ENCODE measurements at regions not wholly inside any gene's neighbourhood (a gene's known extent, or its start where the extent isn't known, plus 50 kb on each side); places are given as distances from the start of the nearest gene placed in this dataset.
A peak's percentile ranks its signal among the peaks of the same experiment; 100 is the strongest.

- Mint-ChIP-seq H3K4me1 (ENCODE audit: low read depth, unreplicated experiment) (peaks cover 3% of the 10 kb centered on the region), H3K9me3 (ENCODE audit: unreplicated experiment) (peaks cover 2% of the 10 kb centered on the region)
Measured at GRCh38 chr2:139819273-139819796, 1039.1 kb upstream of the NXPH2 start.

GRCh38 chr2:139814458-139814857, 1034.3 kb upstream of the NXPH2 start:
- peaks cover 10% of the 10 kb centered on the region for H3K4me1 Mint-ChIP-seq (ENCODE audit: low read depth, unreplicated experiment)
- no peak for DNase-seq
- no peaks in the 10 kb centered on the region for H3K27me3 Mint-ChIP-seq (ENCODE audit: unreplicated experiment)
- H3K4me3 Mint-ChIP-seq (ENCODE audit: unreplicated experiment) = no peak overlapping the region
- H3K36me3 Mint-ChIP-seq (ENCODE audit: unreplicated experiment) = no peaks in the 10 kb centered on the region
- TF ChIP-seq CTCF (IDR thresholded peaks at IDR 0.05; ENCODE audit: partially characterized antibody, unreplicated experiment) = no peak
- H3K9me3 Mint-ChIP-seq (ENCODE audit: unreplicated experiment) = no peaks in the 10 kb centered on the region
- no peak overlapping the region for H3K27ac Mint-ChIP-seq (ENCODE audit: unreplicated experiment)

More at GRCh38 chr2:139819273-139819796, 1039.1 kb upstream of the NXPH2 start:
- DNase-seq = no peak
- no peak for TF ChIP-seq CTCF (IDR thresholded peaks at IDR 0.05; ENCODE audit: partially characterized antibody, unreplicated experiment)
- Mint-ChIP-seq H3K27ac (ENCODE audit: unreplicated experiment) (no peak overlapping the region), H3K27me3 (ENCODE audit: unreplicated experiment) (no peaks in the 10 kb centered on the region), H3K36me3 (ENCODE audit: unreplicated experiment) (peaks cover 5% of the 10 kb centered on the region), H3K4me3 (ENCODE audit: unreplicated experiment) (no peak overlapping the region)

GRCh38 chr2:139813340-139813739, 1033.2 kb upstream of the NXPH2 start:
- no peak overlapping the region for H3K27ac Mint-ChIP-seq (ENCODE audit: unreplicated experiment)
- H3K36me3 Mint-ChIP-seq (ENCODE audit: unreplicated experiment) = no peaks in the 10 kb centered on the region
- H3K9me3 Mint-ChIP-seq (ENCODE audit: unreplicated experiment) = no peaks in the 10 kb centered on the region

GRCh38 chr2:139805441-139805840, 1025.3 kb upstream of the NXPH2 start:
- no peak for TF ChIP-seq CTCF (IDR thresholded peaks at IDR 0.05; ENCODE audit: partially characterized antibody, unreplicated experiment)
- H3K4me1 Mint-ChIP-seq (ENCODE audit: low read depth, unreplicated experiment) = peaks cover 4% of the 10 kb centered on the region
- no peaks in the 10 kb centered on the region for H3K27me3 Mint-ChIP-seq (ENCODE audit: unreplicated experiment)
- H3K36me3 Mint-ChIP-seq (ENCODE audit: unreplicated experiment) = peaks cover 4% of the 10 kb centered on the region
- DNase-seq = no peak
- H3K4me3 Mint-ChIP-seq (ENCODE audit: unreplicated experiment) = no peak overlapping the region
- H3K27ac Mint-ChIP-seq (ENCODE audit: unreplicated experiment) = peak overlapping the region; percentile 69
- no peaks in the 10 kb centered on the region for H3K9me3 Mint-ChIP-seq (ENCODE audit: unreplicated experiment)

More at GRCh38 chr2:139813340-139813739, 1033.2 kb upstream of the NXPH2 start:
- H3K27me3 Mint-ChIP-seq (ENCODE audit: unreplicated experiment) = no peaks in the 10 kb centered on the region
- H3K4me1 Mint-ChIP-seq (ENCODE audit: low read depth, unreplicated experiment) = peaks cover 9% of the 10 kb centered on the region
- TF ChIP-seq CTCF (IDR thresholded peaks at IDR 0.05; ENCODE audit: partially characterized antibody, unreplicated experiment) = no peak
- no peak for DNase-seq
- no peak overlapping the region for H3K4me3 Mint-ChIP-seq (ENCODE audit: unreplicated experiment)

GRCh38 chr2:139798391-139798790, 1018.2 kb upstream of the NXPH2 start:
- Mint-ChIP-seq H3K27ac (ENCODE audit: unreplicated experiment) (no peak overlapping the region), H3K4me1 (ENCODE audit: low read depth, unreplicated experiment) (peaks cover 1% of the 10 kb centered on the region), H3K4me3 (ENCODE audit: unreplicated experiment) (no peak overlapping the region), H3K36me3 (ENCODE audit: unreplicated experiment) (no peaks in the 10 kb centered on the region), H3K9me3 (ENCODE audit: unreplicated experiment) (no peaks in the 10 kb centered on the region), H3K27me3 (ENCODE audit: unreplicated experiment) (no peaks in the 10 kb centered on the region)
- no peak for TF ChIP-seq CTCF (IDR thresholded peaks at IDR 0.05; ENCODE audit: partially characterized antibody, unreplicated experiment)
- DNase-seq = no peak

Data from glutamatergic neuron (in vitro differentiated cells).